ENCODE measurements at regions not wholly inside any gene's neighbourhood (a gene's known extent, or its start where the extent isn't known, plus 50 kb on each side); places are given as distances from the start of the nearest gene placed in this dataset.

GRCh38 chr11:119933584-119933983 lies 204.3 kb downstream of the TRIM29 start:
- TF ChIP-seq POLR2A (IDR thresholded peaks at IDR 0.05; ENCODE audit: low read depth, low read length) (no peak), TAF1 (IDR thresholded peaks at IDR 0.05; ENCODE audit: borderline replicate concordance, low read depth, low read length) (no peak), POLR2AphosphoS5 (IDR thresholded peaks at IDR 0.05; ENCODE audit: low read depth, low read length) (no peak)
